GM12878 (cell line): ENCODE measurements at regions not wholly inside any gene's neighbourhood (a gene's known extent, or its start where the extent isn't known, plus 50 kb on each side); places are given as distances from the start of the nearest gene placed in this dataset.

Source experiments
- ATAC-seq: fragments of 200-7000 bp; cut with Tn5 transposase; 3 replicates; pipeline ENCODE4 v1.9.1; 2020; ENCODE audit warnings: mild to moderate bottlenecking, moderate library complexity
- BruUV-seq: library from RNA; stranded (reverse); fragments of 400-500 nt; replicated peaks from 2 replicates; lab custom pipeline; 2021; lab: Mats Ljungman, UMichigan
- CTCF ChIA-PET: fragments of 300-600 bp; sonication (Branson Sonifier 250); formaldehyde crosslinking; extraction: SDS; loops from one replicate; lab custom pipeline; 2021; ENCODE audit warnings: inconsistent platforms; lab: Yijun Ruan, JAX
- POLR2A ChIA-PET: fragments of 350-600 bp; formaldehyde crosslinking; extraction: SDS; loops from one replicate; lab custom pipeline; 2021; ENCODE audit warnings: inconsistent platforms; lab: Charles Lee
- RAD21 ChIA-PET: fragments of 300-600 bp; sonication (Branson Sonifier 250); formaldehyde crosslinking; loops from one replicate; lab custom pipeline; 2023; ENCODE audit warnings: antibody characterized with exemption; ENCODE audit not compliant: unreplicated experiment; lab: Charles Lee
- SMC1A ChIA-PET: fragments of 300-600 bp; sonication (Branson Sonifier 250); formaldehyde crosslinking; loops from one replicate; lab custom pipeline; 2023; ENCODE audit not compliant: unreplicated experiment, uncharacterized antibody; lab: Charles Lee
- DNase-seq: peaks from one replicate; pipeline ENCODE4 v3.0.0-alpha.2; 2011; ENCODE audit warnings: low read depth, low spot score
- FAIRE-seq: peaks from 3 replicates; lab custom pipeline; 2011; peaks lifted over from hg19 to GRCh38; lab: Jason Lieb, UNC
- H2AFZ ChIP-seq: 2 replicates; pipeline ENCODE4 v1.6.0; 2011; ENCODE audit warnings: low read depth, low read length, control low read depth; ENCODE audit not compliant: control insufficient read depth
- H3K27ac ChIP-seq: 2 replicates; pipeline ENCODE4 v1.5.1; 2011; ENCODE audit warnings: control low read depth; ENCODE audit not compliant: control insufficient read depth, insufficient read depth
- H3K27me3 ChIP-seq, 2 experiments: replicated peaks in 1 of 2; 2 replicates each; pipeline versions ENCODE4 v1.6.0 to v1.6.1; 2011; ENCODE audit warnings: low read length in 1 of 2; ENCODE audit not compliant: control insufficient read depth in 2 of 2, insufficient read depth in 2 of 2
- H3K36me3 ChIP-seq, 2 experiments: 2 replicates each; pipeline ENCODE4 v1.5.1; 2011; ENCODE audit warnings: low read length in 1 of 2; ENCODE audit not compliant: control insufficient read depth in 2 of 2, insufficient read depth in 2 of 2
- H3K4me1 ChIP-seq: 2 replicates; pipeline ENCODE4 v1.6.1; 2011; ENCODE audit warnings: mild to moderate bottlenecking, low read length, moderate library complexity, mixed read lengths; ENCODE audit not compliant: control insufficient read depth, insufficient read depth
- H3K4me2 ChIP-seq: 2 replicates; pipeline ENCODE4 v1.6.0; 2011; ENCODE audit warnings: control low read depth; ENCODE audit not compliant: control insufficient read depth, insufficient read depth
- H3K4me3 ChIP-seq: fragments of 200-600 bp; sonication (generic); 2 replicates; pipeline ENCODE4 v1.5.1; 2016
- H3K79me2 ChIP-seq: 2 replicates; pipeline ENCODE4 v1.6.0; 2011; ENCODE audit warnings: low read length; ENCODE audit not compliant: control insufficient read depth, insufficient read depth
- H3K9ac ChIP-seq: 2 replicates; pipeline ENCODE4 v1.8.0; 2011; ENCODE audit warnings: low read length, control low read depth, mixed read lengths; ENCODE audit not compliant: control insufficient read depth, insufficient read depth
- H3K9me3 ChIP-seq: replicated peaks from 3 replicates; pipeline ENCODE4 v1.5.1; 2011; ENCODE audit warnings: mild to moderate bottlenecking, low read length; ENCODE audit not compliant: control insufficient read depth, insufficient read depth
- H4K20me1 ChIP-seq: 2 replicates; pipeline ENCODE4 v1.6.0; 2011; ENCODE audit not compliant: control insufficient read depth, insufficient read depth
- BCLAF1 ChIP-seq: fragments of 450-650 bp; IDR thresholded peaks from 2 replicates; pipeline ENCODE4 v1.6.1; 2017; ENCODE audit warnings: antibody characterized with exemption, mild to moderate bottlenecking, moderate library complexity
- BMI1 ChIP-seq: fragments of 450-650 bp; IDR thresholded peaks from 2 replicates; pipeline ENCODE4 v1.6.1; 2016; ENCODE audit warnings: mild to moderate bottlenecking, moderate library complexity, borderline replicate concordance
- CBX3 ChIP-seq: fragments of 200-600 bp; sonication (generic); IDR thresholded peaks from 2 replicates; pipeline ENCODE4 v1.6.1; 2016; ENCODE audit warnings: low read depth, borderline replicate concordance
- CBX5 ChIP-seq: sonication (generic); IDR thresholded peaks from 2 replicates; pipeline ENCODE4 v1.6.1; 2016; ENCODE audit warnings: low read depth, moderate library complexity, mild to moderate bottlenecking, inconsistent platforms
- CREB1 ChIP-seq: IDR thresholded peaks from 2 replicates; pipeline ENCODE4 v1.6.1; 2012; ENCODE audit warnings: low read depth, mild to moderate bottlenecking, inconsistent platforms
- FOS ChIP-seq: IDR thresholded peaks from 3 replicates; pipeline ENCODE4 v1.6.1; 2011; ENCODE audit warnings: borderline replicate concordance; ENCODE audit not compliant: insufficient read length; ENCODE audit errors: extremely low read depth
- FOXM1 ChIP-seq: IDR thresholded peaks from 2 replicates; pipeline ENCODE4 v1.6.1; 2012; ENCODE audit warnings: low read depth, mild to moderate bottlenecking, inconsistent platforms, low read length, moderate library complexity
- JUNB ChIP-seq: IDR thresholded peaks from 2 replicates; pipeline ENCODE4 v1.6.1; 2016; ENCODE audit warnings: antibody characterized with exemption, mild to moderate bottlenecking
- KDM1A ChIP-seq: fragments of 200-600 bp; sonication (generic); IDR thresholded peaks from 2 replicates; pipeline ENCODE4 v1.6.1; 2016; ENCODE audit warnings: borderline replicate concordance
- NBN ChIP-seq: fragments of 450-650 bp; IDR thresholded peaks from 2 replicates; pipeline ENCODE4 v1.6.1; 2016
- PBX3 ChIP-seq: IDR thresholded peaks from 2 replicates; pipeline ENCODE4 v1.6.1; 2011; ENCODE audit warnings: mild to moderate bottlenecking, low read depth, low read length, moderate library complexity; ENCODE audit not compliant: insufficient replicate concordance
- PKNOX1 ChIP-seq: fragments of 450-650 bp; IDR thresholded peaks from 2 replicates; pipeline ENCODE4 v1.6.1; 2016; ENCODE audit warnings: mild to moderate bottlenecking
- TCF12 ChIP-seq: IDR thresholded peaks from 2 replicates; pipeline ENCODE4 v1.6.1; 2011; ENCODE audit warnings: low read depth, mild to moderate bottlenecking, low read length
- ZNF24 ChIP-seq: fragments of 450-650 bp; IDR thresholded peaks from 2 replicates; pipeline ENCODE4 v1.6.1; 2017; ENCODE audit warnings: antibody characterized with exemption, mild to moderate bottlenecking
- ZNF384 ChIP-seq: IDR thresholded peaks from 2 replicates; pipeline ENCODE4 v1.6.1; 2012; ENCODE audit warnings: low read depth, mild to moderate bottlenecking, low read length, improper control_type of control experiment, borderline replicate concordance
- WGBS: methylation state at CpG from one replicate; pipeline ENCODE4 v1.1.6; 2016; ENCODE audit warnings: low lambda C conversion rate; ENCODE audit not compliant: insufficient replicate concordance, insufficient coverage; ENCODE audit errors: missing lambda C conversion rate; 5-methylcytosine and 5-hydroxymethylcytosine counted together
- in situ Hi-C: fragments of 300-500 bp; cut with MboI; formaldehyde crosslinking; loops from 9 replicates; pipeline ENCODE4 v1.14.3; 2018; ENCODE audit warnings: mixed read lengths
- intact Hi-C: fragments of 100-400 bp; cut with micrococcal nuclease; formaldehyde crosslinking; loops from one replicate; pipeline ENCODE4 v1.14.2; 2022; ENCODE audit not compliant: unreplicated experiment
- TF ChIP-seq, protein P1 (sequence below): IDR thresholded peaks from 2 replicates; pipeline ENCODE4 v1.6.1; 2012; ENCODE audit warnings: low read depth, low read length, improper control_type of control experiment

DNA sequence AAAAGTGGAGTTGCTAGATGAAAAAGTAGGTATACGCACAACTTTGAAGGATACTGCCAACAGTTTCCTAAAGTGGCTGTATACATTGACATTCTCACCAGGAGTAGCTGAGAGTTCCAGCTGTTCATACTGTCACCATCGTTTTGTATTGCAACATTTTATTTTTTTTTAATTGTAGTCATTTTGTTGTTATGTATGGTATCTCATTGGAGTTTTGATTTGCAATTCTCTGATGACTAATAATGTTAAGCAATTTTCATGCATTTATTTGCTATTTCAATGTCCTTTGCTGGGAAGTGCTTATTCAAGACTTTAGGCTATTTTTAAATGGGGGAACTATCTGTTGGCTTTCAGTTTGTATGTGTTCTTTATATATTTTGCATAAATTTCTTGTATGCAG, 185.1 kb upstream of the TGFBR2 start:
- Histone ChIP-seq H3K79me2 (no peaks in the 10 kb centered on the region), H3K9me3 (no peaks in the 10 kb centered on the region), H3K4me1 (no peaks in the 10 kb centered on the region), H3K36me3 (no peaks in the 10 kb centered on the region), H3K27ac (no peak overlapping the region), H3K9ac (no peak overlapping the region), H3K27me3 (no peaks in the 10 kb centered on the region), H4K20me1 (no peaks in the 10 kb centered on the region), H3K4me2 (no peak overlapping the region), H3K4me3 (no peak overlapping the region), H2AFZ (no peak overlapping the region)
- no peak for ATAC-seq
- DNase-seq: no peak
- ChIA-PET CTCF (no interaction called here), SMC1A (no interaction called here), RAD21 (no interaction called here), POLR2A (no interaction called here)
- no TSS peak for BruUV-seq
- intact Hi-C loops: no loop called here
- WGBS: 14% methylated on average over 2 of the region's 2 CpGs
- no peak for FAIRE-seq
- TF ChIP-seq ZNF384: no peak
- TF ChIP-seq NBN: no peak
- no peak for TF ChIP-seq FOXM1
- TF ChIP-seq BMI1: no peak
- TF ChIP-seq CBX3: no peak
- no peak for TF ChIP-seq CBX5
- TF ChIP-seq ZNF24: no peak
- TF ChIP-seq PBX3: no peak
- TF ChIP-seq KDM1A: no peak
- no peak for TF ChIP-seq TCF12
- no peak for TF ChIP-seq FOS
- TF ChIP-seq CREB1: no peak
- no peak for TF ChIP-seq JUNB
- TF ChIP-seq PKNOX1: no peak
- TF ChIP-seq, protein P1, sequence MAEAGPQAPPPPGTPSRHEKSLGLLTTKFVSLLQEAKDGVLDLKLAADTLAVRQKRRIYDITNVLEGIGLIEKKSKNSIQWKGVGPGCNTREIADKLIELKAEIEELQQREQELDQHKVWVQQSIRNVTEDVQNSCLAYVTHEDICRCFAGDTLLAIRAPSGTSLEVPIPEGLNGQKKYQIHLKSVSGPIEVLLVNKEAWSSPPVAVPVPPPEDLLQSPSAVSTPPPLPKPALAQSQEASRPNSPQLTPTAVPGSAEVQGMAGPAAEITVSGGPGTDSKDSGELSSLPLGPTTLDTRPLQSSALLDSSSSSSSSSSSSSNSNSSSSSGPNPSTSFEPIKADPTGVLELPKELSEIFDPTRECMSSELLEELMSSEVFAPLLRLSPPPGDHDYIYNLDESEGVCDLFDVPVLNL: no peak
- TF ChIP-seq BCLAF1: no peak
- in situ Hi-C loops: no loop called here
